GM12864 (cell line): ENCODE measurements at regions not wholly inside any gene's neighbourhood (a gene's known extent, or its start where the extent isn't known, plus 50 kb on each side); places are given as distances from the start of the nearest gene placed in this dataset.

Experiments
- DNase-seq: peaks from one replicate; pipeline ENCODE4 v3.0.0-alpha.2; 2011; ENCODE audit warnings: low read depth
- H3K4me3 ChIP-seq: 2 replicates; pipeline ENCODE4 v1.5.1; 2011; ENCODE audit warnings: mild to moderate bottlenecking, low read depth, low read length, control low read depth
- TF ChIP-seq, protein P1 (sequence below): IDR thresholded peaks from 2 replicates; pipeline ENCODE4 v1.5.1; 2011; ENCODE audit warnings: low read depth, mild to moderate bottlenecking, moderate library complexity, low read length, control low read depth, inconsistent platforms; ENCODE audit errors: missing control alignments

DNA sequence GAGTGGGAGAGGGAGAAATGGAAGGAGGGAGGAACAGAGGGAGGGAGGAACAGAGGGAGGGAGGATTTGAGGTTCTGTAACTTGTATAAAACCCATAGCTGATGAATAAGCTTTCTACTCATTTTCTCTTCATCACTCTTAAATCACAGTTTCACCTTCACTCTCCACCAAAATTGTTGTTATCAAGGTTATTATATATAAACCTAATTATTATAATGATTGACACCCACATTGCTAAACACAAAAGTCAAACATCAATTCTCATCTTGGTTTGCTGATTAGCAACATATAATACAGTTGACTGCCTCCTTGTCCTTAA is 229.0 kb upstream of the PAPPA start:
- DNase-seq = no peak
- no peak overlapping the region for H3K4me3 ChIP-seq
- TF ChIP-seq, protein P1, sequence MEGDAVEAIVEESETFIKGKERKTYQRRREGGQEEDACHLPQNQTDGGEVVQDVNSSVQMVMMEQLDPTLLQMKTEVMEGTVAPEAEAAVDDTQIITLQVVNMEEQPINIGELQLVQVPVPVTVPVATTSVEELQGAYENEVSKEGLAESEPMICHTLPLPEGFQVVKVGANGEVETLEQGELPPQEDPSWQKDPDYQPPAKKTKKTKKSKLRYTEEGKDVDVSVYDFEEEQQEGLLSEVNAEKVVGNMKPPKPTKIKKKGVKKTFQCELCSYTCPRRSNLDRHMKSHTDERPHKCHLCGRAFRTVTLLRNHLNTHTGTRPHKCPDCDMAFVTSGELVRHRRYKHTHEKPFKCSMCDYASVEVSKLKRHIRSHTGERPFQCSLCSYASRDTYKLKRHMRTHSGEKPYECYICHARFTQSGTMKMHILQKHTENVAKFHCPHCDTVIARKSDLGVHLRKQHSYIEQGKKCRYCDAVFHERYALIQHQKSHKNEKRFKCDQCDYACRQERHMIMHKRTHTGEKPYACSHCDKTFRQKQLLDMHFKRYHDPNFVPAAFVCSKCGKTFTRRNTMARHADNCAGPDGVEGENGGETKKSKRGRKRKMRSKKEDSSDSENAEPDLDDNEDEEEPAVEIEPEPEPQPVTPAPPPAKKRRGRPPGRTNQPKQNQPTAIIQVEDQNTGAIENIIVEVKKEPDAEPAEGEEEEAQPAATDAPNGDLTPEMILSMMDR = no peak

DNA sequence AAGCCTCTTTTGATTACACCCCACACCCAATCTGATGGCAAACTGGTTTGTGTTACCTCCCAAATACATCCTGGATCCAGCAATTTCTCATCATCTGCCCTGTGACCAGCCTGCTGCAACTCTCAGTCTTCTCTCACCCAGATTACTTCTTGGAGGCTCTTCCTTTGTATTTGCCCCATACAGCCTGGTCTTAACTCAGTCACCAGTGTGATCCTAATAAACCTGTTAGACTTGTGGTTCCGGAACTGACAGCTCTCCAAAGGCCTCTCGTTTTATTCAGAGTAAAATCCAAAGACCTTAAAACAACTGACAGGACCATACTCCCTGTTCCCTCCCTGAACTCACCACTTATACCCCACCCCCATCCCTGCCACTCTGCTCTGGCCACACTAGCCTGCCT is 228.2 kb upstream of the PAPPA start:
- DNase-seq = no peak
- no peak overlapping the region for H3K4me3 ChIP-seq
- TF ChIP-seq, protein P1 = no peak

DNA sequence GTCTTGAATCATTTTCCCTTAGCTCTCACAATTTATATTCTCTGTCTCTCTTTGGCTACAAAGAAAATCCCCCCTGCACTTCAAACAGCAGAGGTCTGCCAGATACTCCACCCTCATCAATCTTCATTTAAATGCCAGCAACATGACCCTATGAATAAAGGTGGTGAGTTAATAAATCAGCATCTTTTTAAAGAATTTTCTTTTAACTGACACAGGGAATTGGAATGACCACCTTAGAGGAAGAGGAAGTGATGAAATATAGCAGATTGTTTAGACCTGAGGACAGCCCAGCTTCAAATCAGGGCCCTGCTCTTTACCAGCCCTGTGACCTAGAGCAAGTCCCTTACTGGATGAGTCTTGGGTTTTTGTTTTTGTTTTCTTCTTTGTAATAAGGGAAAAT is 223.1 kb upstream of the PAPPA start:
- H3K4me3 ChIP-seq = no peak overlapping the region
- TF ChIP-seq, protein P1 = no peak
- no peak for DNase-seq

DNA sequence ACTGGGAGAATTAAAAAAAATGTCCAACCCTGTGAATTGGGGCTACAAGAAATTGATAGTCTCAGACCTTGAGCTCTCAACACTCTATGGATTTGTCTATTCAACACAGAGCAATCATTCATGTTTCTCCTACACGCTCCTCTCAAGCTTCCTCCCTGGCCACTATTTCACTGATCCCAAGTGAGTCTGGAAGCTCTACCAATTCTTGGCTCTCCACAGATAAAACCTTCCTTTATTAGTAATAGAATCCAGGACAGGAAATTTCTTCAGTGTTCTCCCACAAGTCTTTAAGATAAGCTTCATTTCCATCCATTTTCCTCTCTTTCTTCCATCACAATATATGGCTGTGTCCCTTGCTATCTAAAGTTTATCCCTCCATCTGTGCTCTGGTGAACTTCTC is 215.1 kb upstream of the PAPPA start:
- TF ChIP-seq, protein P1 = no peak
- DNase-seq = no peak
- H3K4me3 ChIP-seq = no peak overlapping the region

DNA sequence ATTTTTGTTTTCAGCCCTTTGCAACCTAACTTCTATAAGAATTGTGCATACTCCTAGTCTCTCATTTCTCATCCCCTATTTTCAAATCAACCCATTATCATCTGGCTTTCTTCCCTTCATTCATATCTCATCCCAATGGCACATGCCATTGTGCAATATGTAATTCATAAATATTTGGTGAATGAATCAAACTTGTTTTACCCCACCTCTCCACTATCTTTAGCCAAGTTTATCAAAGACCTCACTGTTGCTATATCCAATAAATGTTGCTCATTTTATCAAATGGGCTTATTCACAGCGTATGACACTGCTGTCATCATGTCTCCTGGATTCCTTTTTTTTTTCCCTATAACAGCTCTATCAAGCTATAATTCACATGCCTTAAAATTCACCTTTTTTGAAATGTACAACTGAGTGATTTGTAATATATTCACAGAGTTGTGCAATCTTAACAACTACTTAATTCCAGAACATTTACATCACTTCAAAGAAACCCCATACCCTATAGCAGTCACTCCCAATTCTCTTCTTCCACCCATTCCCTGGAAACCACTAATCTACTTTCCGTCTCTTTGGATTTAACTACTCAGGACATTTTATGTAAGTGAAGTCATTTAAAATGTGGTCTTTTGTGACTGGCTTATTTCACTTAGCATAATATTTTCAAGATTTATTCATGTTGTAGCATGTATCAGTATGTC is 214.4 kb upstream of the PAPPA start:
- TF ChIP-seq, protein P1 = no peak
- no peak overlapping the region for H3K4me3 ChIP-seq
- no peak for DNase-seq

DNA sequence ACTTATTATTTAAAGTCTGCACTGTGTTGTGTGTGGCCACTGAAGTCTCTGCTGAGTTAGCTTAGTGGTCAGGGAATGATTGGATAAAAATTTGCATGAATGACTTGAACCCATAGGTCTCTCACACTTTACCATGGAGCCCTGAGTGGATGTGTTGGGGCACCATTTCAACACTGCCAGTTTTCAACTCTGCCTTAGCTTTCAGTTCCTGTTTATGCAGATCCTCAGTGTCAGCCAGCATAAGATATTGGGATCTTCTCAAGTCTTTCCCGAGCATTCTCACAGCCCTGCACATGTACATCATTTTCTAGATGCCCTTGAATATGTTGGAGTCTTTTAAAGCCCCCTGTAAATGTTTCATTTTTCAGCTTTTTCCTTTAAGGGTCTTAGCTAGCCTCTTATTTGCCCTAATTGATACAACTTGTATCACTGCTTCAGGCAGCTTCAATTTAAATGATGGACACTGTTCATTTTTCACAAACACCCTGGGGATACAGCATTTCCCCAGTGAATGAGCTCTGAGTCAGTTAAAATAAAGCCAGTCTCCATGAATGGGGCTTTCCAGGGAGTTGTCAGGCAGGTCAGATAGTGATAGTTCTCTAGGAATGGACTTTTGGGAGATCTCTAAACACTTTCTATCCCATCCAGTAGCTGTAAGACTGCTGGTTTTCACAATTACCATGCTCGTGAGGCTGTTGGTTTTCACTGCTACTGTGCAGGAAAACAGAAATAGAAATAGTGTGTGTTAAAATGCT is 211.9 kb upstream of the PAPPA start:
- DNase-seq = no peak
- TF ChIP-seq, protein P1 = no peak
- no peak overlapping the region for H3K4me3 ChIP-seq
